Skeletal muscle satellite cell (primary cell): ENCODE measurements at regions not wholly inside any gene's neighbourhood (a gene's known extent, or its start where the extent isn't known, plus 50 kb on each side); places are given as distances from the start of the nearest gene placed in this dataset.

Source experiments
- H3K27me3 ChIP-seq: 2 replicates; pipeline ENCODE4 v1.7.0; 2013; ENCODE audit warnings: low read length; ENCODE audit not compliant: control insufficient read depth, insufficient read depth
- H3K36me3 ChIP-seq: 2 replicates; pipeline ENCODE4 v1.7.0; 2013; ENCODE audit warnings: mild to moderate bottlenecking, control low read depth, low read length; ENCODE audit not compliant: insufficient read depth
- H3K4me1 ChIP-seq: 2 replicates; pipeline ENCODE4 v1.7.0; 2013; ENCODE audit warnings: low read length; ENCODE audit not compliant: control insufficient read depth, insufficient read depth
- H3K4me2 ChIP-seq: 2 replicates; pipeline ENCODE4 v1.7.0; 2013; ENCODE audit warnings: mild to moderate bottlenecking, low read length
- H3K4me3 ChIP-seq: 2 replicates; pipeline ENCODE4 v1.7.0; 2013; ENCODE audit warnings: low read length
- H3K9ac ChIP-seq: 2 replicates; pipeline ENCODE4 v1.7.0; 2013; ENCODE audit warnings: mild to moderate bottlenecking, low read depth, low read length, moderate library complexity
- H3K9me3 ChIP-seq: replicated peaks from 2 replicates; pipeline ENCODE4 v1.7.0; 2013; ENCODE audit warnings: mild to moderate bottlenecking, control low read depth, low read length

DNA sequence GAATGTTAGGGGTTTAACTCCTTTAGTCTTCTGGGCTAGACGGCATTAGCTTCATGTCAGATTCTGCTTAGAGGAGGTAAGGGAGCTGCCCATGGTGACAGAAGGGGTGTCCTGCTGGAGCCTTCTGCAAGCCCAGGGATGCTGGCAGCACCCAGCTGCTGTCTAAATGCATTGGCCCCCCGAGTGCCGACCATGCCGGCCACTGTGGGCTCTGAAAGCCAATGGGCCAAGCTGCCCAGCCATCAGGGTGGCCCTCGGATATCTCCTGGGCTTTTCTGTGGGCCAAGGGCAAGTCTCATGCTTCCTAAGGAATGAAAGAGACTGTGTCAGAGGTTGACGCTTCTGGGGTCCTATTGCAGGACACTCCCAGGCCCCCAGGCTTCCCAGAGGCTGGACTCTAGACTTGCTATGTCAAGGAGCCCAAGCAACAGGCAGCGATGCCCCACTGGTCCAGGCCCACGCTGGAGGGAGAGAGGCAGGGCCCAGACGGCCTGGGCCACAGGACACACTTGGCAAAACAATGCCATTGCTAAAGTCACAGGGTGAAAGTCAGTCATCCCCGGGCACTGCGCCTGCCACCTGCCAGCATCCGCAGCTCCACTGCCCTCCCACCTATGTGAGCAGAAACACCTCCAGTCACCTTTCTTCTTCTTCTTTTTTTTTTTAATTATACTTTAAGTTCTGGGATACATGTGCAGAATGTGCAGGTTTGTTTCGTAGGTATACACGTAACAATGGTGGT is 160.2 kb upstream of the GPR12 start:
- peaks cover 41% of the 10 kb centered on the region for H3K27me3 ChIP-seq
- no peak overlapping the region for H3K4me3 ChIP-seq
- H3K4me2 ChIP-seq, result no peak overlapping the region
- no peak overlapping the region for H3K9ac ChIP-seq
- no peaks in the 10 kb centered on the region for H3K36me3 ChIP-seq
- no peaks in the 10 kb centered on the region for H3K4me1 ChIP-seq
- no peaks in the 10 kb centered on the region for H3K9me3 ChIP-seq

- no peak overlapping the region for H3K9ac ChIP-seq
- H3K4me3 ChIP-seq, result no peak overlapping the region
- H3K36me3 ChIP-seq, result no peaks in the 10 kb centered on the region
- peaks cover 40% of the 10 kb centered on the region for H3K27me3 ChIP-seq
- no peaks in the 10 kb centered on the region for H3K4me1 ChIP-seq
- H3K9me3 ChIP-seq, result no peaks in the 10 kb centered on the region
- no peak overlapping the region for H3K4me2 ChIP-seq
These were observed 159.1 kb upstream of the GPR12 start for GRCh38 chr13:26919732-26920131.

DNA sequence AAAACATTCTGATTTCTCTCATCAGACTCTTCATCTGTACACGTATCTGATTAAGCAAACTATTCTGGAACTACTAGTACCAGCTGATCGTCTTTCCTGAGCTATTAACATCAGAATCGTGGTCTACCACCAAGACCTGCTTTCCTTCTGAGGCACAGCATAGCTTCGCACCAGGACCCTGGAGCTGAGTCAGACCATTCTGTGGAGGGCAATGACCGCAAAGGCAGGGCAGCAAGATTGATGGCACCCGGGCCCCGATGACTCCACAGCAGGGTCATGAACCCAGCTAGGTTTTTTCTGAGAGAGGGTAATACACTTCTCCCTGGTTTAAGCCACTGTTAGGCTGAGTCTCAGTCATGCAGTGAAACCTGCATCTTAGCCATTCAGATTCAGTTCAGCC is 158.7 kb upstream of the GPR12 start:
- H3K4me3 ChIP-seq, result no peak overlapping the region

GRCh38 chr13:26914624-26915023 is 154.0 kb upstream of the GPR12 start:
- H3K4me1 ChIP-seq, result no peaks in the 10 kb centered on the region
- H3K9ac ChIP-seq, result no peak overlapping the region
- no peak overlapping the region for H3K4me2 ChIP-seq
- H3K4me3 ChIP-seq, result no peak overlapping the region
- no peaks in the 10 kb centered on the region for H3K36me3 ChIP-seq
- H3K9me3 ChIP-seq, result no peaks in the 10 kb centered on the region
- H3K27me3 ChIP-seq, result peaks cover 26% of the 10 kb centered on the region

More for the DNA sequence above, 158.7 kb upstream of the GPR12 start:
- H3K4me2 ChIP-seq, result no peak overlapping the region
- H3K36me3 ChIP-seq, result no peaks in the 10 kb centered on the region
- no peaks in the 10 kb centered on the region for H3K9me3 ChIP-seq
- peaks cover 39% of the 10 kb centered on the region for H3K27me3 ChIP-seq
- H3K9ac ChIP-seq, result no peak overlapping the region
- H3K4me1 ChIP-seq, result no peaks in the 10 kb centered on the region

DNA sequence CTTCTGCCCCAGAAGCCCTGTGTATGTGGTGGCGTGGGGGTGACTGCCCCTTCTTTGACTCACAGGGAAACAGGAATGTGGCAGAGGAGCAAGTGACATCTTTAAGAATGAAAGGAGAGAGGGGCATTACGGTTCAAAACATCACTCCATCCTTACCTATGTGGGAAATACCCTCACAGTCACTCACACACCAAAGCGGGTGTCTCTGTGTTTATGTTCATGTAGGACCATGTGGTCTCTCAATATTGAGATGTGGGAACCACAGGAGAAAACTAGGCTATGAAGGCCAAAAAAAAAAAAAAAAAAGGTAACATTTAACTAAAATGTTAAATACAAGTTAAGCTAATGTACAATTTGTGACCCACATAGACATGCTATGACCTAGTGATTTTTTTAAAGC is 153.6 kb upstream of the GPR12 start:
- H3K4me3 ChIP-seq, result no peak overlapping the region
- no peaks in the 10 kb centered on the region for H3K36me3 ChIP-seq
- H3K4me2 ChIP-seq, result no peak overlapping the region
- H3K4me1 ChIP-seq, result no peaks in the 10 kb centered on the region
- no peak overlapping the region for H3K9ac ChIP-seq
- H3K9me3 ChIP-seq, result no peaks in the 10 kb centered on the region
- H3K27me3 ChIP-seq, result peaks cover 28% of the 10 kb centered on the region

DNA sequence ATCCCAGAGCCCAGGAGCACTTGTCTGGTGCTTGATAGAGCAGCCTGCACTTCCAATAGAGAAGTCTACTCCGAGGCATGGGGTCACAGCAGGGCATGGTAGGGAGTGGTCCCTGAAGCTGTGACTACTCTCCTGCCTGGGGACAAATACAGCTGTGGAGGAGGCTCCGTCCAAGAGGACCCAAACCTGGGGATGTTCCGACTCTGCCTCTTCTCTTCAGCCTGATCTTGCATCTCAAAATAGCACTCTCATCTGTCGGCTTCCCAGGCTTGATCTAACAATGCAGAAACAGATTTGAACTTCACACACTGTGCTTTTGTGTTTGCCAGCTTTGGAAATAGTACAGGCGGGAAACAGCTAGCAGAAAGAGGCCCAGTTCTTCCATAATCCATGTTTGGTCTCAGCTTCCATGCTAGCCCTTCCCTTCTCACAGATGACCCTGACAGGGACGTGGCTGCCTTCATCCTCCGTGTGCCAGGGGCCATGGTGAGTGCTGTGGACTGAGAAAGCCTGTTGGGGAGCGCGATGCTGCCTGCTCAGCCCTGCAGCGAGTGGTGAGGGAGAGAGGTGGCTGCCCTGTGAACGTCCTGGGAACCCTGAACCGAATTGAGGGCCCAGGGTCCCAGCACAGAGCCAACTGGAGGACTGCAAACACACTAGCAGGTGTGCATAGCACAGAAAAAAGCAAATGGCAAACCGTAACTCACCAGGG is 150.3 kb upstream of the GPR12 start:
- no peaks in the 10 kb centered on the region for H3K9me3 ChIP-seq
- peaks cover 47% of the 10 kb centered on the region for H3K27me3 ChIP-seq
- H3K4me2 ChIP-seq, result no peak overlapping the region
- H3K4me3 ChIP-seq, result no peak overlapping the region
- H3K4me1 ChIP-seq, result no peaks in the 10 kb centered on the region
- H3K9ac ChIP-seq, result no peak overlapping the region
- no peaks in the 10 kb centered on the region for H3K36me3 ChIP-seq

DNA sequence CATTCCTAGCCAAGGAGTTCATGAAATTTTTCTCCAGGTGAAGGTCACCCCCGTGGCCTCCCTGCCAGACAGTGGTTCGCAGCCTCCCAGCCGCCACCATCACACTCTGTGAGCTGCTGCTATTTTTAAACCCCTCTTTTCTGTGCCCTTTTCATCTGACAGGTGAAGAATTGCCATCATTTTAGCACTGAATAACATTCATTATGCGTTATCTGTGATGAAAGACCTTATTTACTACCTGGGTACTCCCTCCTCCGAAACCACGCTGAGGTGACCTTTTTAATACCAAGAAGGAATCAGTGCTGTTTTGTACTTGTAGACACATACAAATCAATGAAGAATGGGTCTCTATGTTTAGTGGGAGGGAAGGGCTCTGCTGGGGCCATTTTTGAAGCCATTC is 148.9 kb upstream of the GPR12 start:
- H3K9ac ChIP-seq, result no peak overlapping the region
- H3K36me3 ChIP-seq, result no peaks in the 10 kb centered on the region
- no peak overlapping the region for H3K4me3 ChIP-seq
- no peaks in the 10 kb centered on the region for H3K4me1 ChIP-seq
- no peaks in the 10 kb centered on the region for H3K9me3 ChIP-seq
- H3K4me2 ChIP-seq, result no peak overlapping the region
- peaks cover 46% of the 10 kb centered on the region for H3K27me3 ChIP-seq

DNA sequence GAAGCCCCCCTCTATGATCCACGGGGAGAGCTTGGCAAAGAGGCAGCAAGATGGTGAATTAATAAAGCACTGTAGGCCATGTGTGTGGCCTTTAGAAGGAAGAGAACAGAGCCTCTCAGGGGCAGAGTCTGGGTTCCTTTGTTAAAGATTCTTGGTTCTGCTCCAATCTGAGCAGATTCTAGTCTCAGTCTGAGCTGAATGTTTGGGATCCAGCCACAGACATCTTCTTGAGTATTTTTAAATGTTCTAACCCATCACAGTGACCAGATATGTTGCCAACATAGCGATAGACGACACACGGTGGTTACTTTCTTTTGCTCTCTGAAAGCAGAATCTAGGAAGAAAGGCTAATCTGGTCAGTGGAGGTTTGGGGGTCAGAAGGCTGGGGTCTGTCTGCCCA is 147.5 kb upstream of the GPR12 start:
- Histone ChIP-seq H3K9ac (no peak overlapping the region), H3K36me3 (no peaks in the 10 kb centered on the region), H3K4me1 (no peaks in the 10 kb centered on the region)

DNA sequence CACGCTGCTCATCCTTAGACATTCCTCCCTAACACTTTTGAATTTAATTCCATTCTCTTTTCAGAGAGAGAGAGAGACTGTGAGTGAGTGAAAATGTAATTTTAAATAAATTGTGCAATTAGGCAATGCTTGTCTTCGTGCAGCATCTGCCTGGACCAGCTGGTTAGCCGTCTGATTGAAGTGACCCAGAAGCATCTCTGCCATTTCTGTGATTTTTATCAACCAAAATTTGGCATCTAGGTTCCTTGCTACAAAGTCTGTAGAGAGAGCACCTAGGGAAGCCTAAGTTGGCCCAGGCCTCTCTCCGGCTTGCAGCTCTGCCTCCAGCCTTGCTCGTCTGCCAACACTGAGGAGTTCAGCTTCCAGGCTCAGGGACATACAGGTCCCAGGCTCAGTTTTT is 138.6 kb upstream of the GPR12 start:
- H3K4me1 ChIP-seq, result no peaks in the 10 kb centered on the region
- H3K4me2 ChIP-seq, result no peak overlapping the region
- no peak overlapping the region for H3K4me3 ChIP-seq
- H3K9me3 ChIP-seq, result no peaks in the 10 kb centered on the region
- H3K36me3 ChIP-seq, result no peaks in the 10 kb centered on the region
- H3K27me3 ChIP-seq, result peaks cover 11% of the 10 kb centered on the region
- H3K9ac ChIP-seq, result no peak overlapping the region

More for the DNA sequence above, 147.5 kb upstream of the GPR12 start:
- no peak overlapping the region for H3K4me3 ChIP-seq
- H3K27me3 ChIP-seq, result peaks cover 46% of the 10 kb centered on the region
- H3K9me3 ChIP-seq, result no peaks in the 10 kb centered on the region
- H3K4me2 ChIP-seq, result no peak overlapping the region

DNA sequence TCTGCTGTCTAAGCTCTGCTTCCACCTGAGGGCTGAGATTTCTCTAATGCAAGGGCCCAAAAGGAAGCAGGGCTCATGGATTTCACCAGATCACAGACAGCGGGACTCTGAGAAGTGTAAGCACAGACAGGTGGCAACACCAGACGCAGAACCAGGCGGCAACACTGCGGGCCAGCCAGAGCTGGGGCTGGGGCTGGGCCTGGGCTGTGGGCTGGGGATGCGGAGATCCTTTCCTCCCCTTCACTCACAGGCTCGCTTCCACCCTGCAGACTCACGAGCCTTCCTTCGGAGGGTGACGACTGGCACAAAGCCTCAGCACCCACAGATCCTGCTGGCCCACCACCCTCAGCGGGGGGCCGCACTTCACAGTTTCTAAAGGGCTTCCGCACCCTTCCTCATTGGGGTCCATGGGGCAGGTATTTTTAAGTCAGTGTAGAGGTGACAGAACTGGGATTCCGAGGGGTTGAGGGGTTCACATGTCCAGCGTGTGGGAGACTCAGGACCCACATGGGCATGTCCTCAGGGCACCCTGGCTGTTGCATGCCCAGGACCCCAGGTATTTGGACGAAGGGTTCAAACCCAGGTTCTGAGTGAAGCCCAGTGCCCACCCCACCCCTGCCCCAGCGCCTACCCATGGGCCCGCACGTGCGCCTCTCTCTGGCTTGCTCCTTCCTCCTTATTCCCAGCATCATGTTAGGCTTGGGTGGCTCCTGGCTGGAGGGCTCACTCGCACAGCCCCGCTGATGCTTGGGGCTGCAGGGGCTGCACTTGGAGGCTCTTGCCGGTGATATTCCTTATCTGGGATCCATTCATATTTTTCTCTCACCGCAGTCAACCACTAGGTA is 137.3 kb upstream of the GPR12 start:
- no peaks in the 10 kb centered on the region for H3K9me3 ChIP-seq
- H3K4me1 ChIP-seq, result no peaks in the 10 kb centered on the region
- no peak overlapping the region for H3K4me3 ChIP-seq
- peaks cover 11% of the 10 kb centered on the region for H3K27me3 ChIP-seq
- no peak overlapping the region for H3K9ac ChIP-seq
- H3K4me2 ChIP-seq, result no peak overlapping the region
- H3K36me3 ChIP-seq, result no peaks in the 10 kb centered on the region

DNA sequence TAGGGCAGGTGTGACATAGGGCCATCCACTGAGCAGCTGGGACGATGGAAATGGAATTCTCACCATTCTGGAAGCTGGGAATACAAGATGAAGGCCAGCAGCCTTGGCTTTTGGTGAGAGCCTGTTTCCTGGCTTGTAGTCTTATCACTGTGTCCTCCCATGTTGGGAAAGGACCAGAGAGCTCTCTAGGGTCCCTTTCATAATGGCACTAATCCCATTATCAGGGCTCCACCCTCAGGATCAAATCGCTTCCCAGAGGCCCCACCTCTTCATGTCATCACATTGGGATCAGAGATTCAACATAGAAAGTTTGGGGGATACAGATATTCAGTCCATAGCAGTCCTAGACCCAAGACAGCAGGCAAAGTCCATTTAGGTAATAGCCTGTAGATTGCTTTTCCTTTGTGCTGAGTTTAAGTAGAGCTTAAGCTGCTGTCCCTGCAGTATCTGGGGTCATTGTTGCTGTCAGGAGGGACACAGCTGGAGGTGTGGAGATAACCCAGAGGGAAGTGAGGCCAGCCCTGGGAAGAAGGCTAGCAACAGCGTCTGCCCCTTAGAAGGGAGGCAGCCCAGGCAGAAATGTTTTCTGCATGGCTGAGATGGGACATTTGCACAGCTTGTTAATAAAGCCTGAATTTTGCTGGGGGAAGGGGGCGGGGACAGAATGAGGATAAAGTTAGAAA is 136.5 kb upstream of the GPR12 start:
- no peak overlapping the region for H3K4me3 ChIP-seq
- H3K9ac ChIP-seq, result no peak overlapping the region
- no peaks in the 10 kb centered on the region for H3K4me1 ChIP-seq
- no peak overlapping the region for H3K4me2 ChIP-seq
- peaks cover 11% of the 10 kb centered on the region for H3K27me3 ChIP-seq
- no peaks in the 10 kb centered on the region for H3K9me3 ChIP-seq
- H3K36me3 ChIP-seq, result no peaks in the 10 kb centered on the region
